MCF 10A (cell line): ENCODE measurements at regions not wholly inside any gene's neighbourhood (a gene's known extent, or its start where the extent isn't known, plus 50 kb on each side); places are given as distances from the start of the nearest gene placed in this dataset.

Experiments used
- BruUV-seq: library from RNA; stranded (reverse); fragments of 400-500 nt; replicated peaks from 2 replicates; lab custom pipeline; 2021; lab: Mats Ljungman, UMichigan
- CTCF ChIA-PET: fragments of 300-600 bp; sonication (Branson Sonifier 250); formaldehyde crosslinking; extraction: SDS; loops from one replicate; lab custom pipeline; 2021; ENCODE audit warnings: antibody characterized with exemption, inconsistent platforms; lab: Yijun Ruan, JAX
- POLR2A ChIA-PET: fragments of 300-600, 350-650 bp; sonication (Branson Sonifier 250); formaldehyde crosslinking; extraction: SDS; loops from one replicate; lab custom pipeline; 2020; ENCODE audit warnings: antibody characterized with exemption, inconsistent platforms; lab: Yijun Ruan, JAX
- DNase-seq: peaks from one replicate; pipeline ENCODE4 v3.0.0-alpha.2; 2018; ENCODE audit not compliant: unreplicated experiment
- H3K27ac Mint-ChIP-seq: one replicate; pipeline ENCODE4 v1.8.0; 2022; ENCODE audit warnings: mild to moderate bottlenecking, low read depth, mixed read lengths; ENCODE audit not compliant: unreplicated experiment
- H3K27me3 Mint-ChIP-seq: one replicate; pipeline ENCODE4 v1.8.0; 2022; ENCODE audit warnings: mixed read lengths; ENCODE audit not compliant: insufficient read depth, unreplicated experiment
- H3K36me3 Mint-ChIP-seq: one replicate; pipeline ENCODE4 v1.8.0; 2022; ENCODE audit warnings: mild to moderate bottlenecking, moderate library complexity, mixed read lengths; ENCODE audit not compliant: insufficient read depth, unreplicated experiment
- H3K4me1 Mint-ChIP-seq: one replicate; pipeline ENCODE4 v1.8.0; 2022; ENCODE audit warnings: mixed read lengths; ENCODE audit not compliant: insufficient read depth, unreplicated experiment
- H3K4me3 Mint-ChIP-seq: one replicate; pipeline ENCODE4 v1.8.0; 2022; ENCODE audit warnings: mild to moderate bottlenecking, moderate library complexity, mixed read lengths; ENCODE audit not compliant: unreplicated experiment
- H3K9me3 Mint-ChIP-seq: one replicate; pipeline ENCODE4 v1.8.0; 2022; ENCODE audit warnings: mixed read lengths; ENCODE audit not compliant: unreplicated experiment
- CTCF ChIP-seq: fragments of 200-600 bp; IDR thresholded peaks from one replicate; pipeline ENCODE4 v1.8.0; 2022; ENCODE audit warnings: antibody characterized with exemption, mild to moderate bottlenecking; ENCODE audit not compliant: unreplicated experiment
- intact Hi-C: fragments of 100-400 bp; cut with micrococcal nuclease; formaldehyde crosslinking; loops from 2 replicates; pipeline ENCODE4 v1.14.1; 2022

- no peak for DNase-seq
- BruUV-seq = no TSS peak
- Mint-ChIP-seq H3K27me3 (no peaks in the 10 kb centered on the region), H3K27ac (no peak overlapping the region), H3K4me1 (no peaks in the 10 kb centered on the region), H3K9me3 (no peaks in the 10 kb centered on the region), H3K36me3 (peaks cover 6% of the 10 kb centered on the region), H3K4me3 (no peak overlapping the region)
- ChIA-PET POLR2A (no interaction called here), CTCF (no interaction called here)
- no peak for TF ChIP-seq CTCF
- intact Hi-C loops = no loop called here
These were observed 334.6 kb upstream of the MPDZ start for GRCh38 chr9:13614060-13614459.

- CTCF ChIA-PET = no interaction called here
These were observed 333.8 kb upstream of the MPDZ start for GRCh38 chr9:13613296-13613695.

GRCh38 chr9:13608451-13608850 is 329.0 kb upstream of the MPDZ start:
- no peaks in the 10 kb centered on the region for H3K27me3 Mint-ChIP-seq
- H3K36me3 Mint-ChIP-seq = no peaks in the 10 kb centered on the region
- BruUV-seq = no TSS peak
- TF ChIP-seq CTCF = no peak
- H3K4me1 Mint-ChIP-seq = peaks cover 7% of the 10 kb centered on the region
- no peak overlapping the region for H3K4me3 Mint-ChIP-seq
- H3K9me3 Mint-ChIP-seq = no peaks in the 10 kb centered on the region
- DNase-seq = no peak
- POLR2A ChIA-PET = interaction anchor here (1.8 kb wide), 1 partner anchor 10 kb away, joined by 5 read pairs; no protein-coding TSS in a partner anchor
- no peak overlapping the region for H3K27ac Mint-ChIP-seq
- intact Hi-C loops = no loop called here
- CTCF ChIA-PET = no interaction called here

More at GRCh38 chr9:13613296-13613695, 333.8 kb upstream of the MPDZ start:
- intact Hi-C loops = no loop called here
- H3K27me3 Mint-ChIP-seq = no peaks in the 10 kb centered on the region
- no TSS peak for BruUV-seq
- peaks cover 6% of the 10 kb centered on the region for H3K36me3 Mint-ChIP-seq
- no peaks in the 10 kb centered on the region for H3K4me1 Mint-ChIP-seq
- no peak for TF ChIP-seq CTCF
- POLR2A ChIA-PET = interaction anchor here (1.0 kb wide), 1 partner anchor 10 kb away, joined by 3 read pairs; no protein-coding TSS in a partner anchor
- H3K27ac Mint-ChIP-seq = no peak overlapping the region
- H3K4me3 Mint-ChIP-seq = no peak overlapping the region
- H3K9me3 Mint-ChIP-seq = no peaks in the 10 kb centered on the region
- no peak for DNase-seq

- Mint-ChIP-seq H3K27me3 (no peaks in the 10 kb centered on the region), H3K36me3 (no peaks in the 10 kb centered on the region), H3K9me3 (no peaks in the 10 kb centered on the region), H3K4me1 (peaks cover 7% of the 10 kb centered on the region), H3K4me3 (no peak overlapping the region), H3K27ac (no peak overlapping the region)
- CTCF ChIA-PET = interaction anchor here (0.6 kb wide), 1 partner anchor 43 kb away, joined by 3 read pairs; no protein-coding TSS in a partner anchor
- DNase-seq = no peak
- intact Hi-C loops = no loop called here
- no peak for TF ChIP-seq CTCF
- POLR2A ChIA-PET = interaction anchor here (1.8 kb wide), 1 partner anchor 9 kb away, joined by 5 read pairs; no protein-coding TSS in a partner anchor
- BruUV-seq = no TSS peak
These were observed 328.3 kb upstream of the MPDZ start for GRCh38 chr9:13607481-13608441.
